SK-N-SH (cell line): ENCODE measurements at regions not wholly inside any gene's neighbourhood (a gene's known extent, or its start where the extent isn't known, plus 50 kb on each side); places are given as distances from the start of the nearest gene placed in this dataset.

Experiments used
- CTCF ChIA-PET: fragments of 300-600, 350-600 bp; formaldehyde crosslinking; extraction: SDS; loops from one replicate; lab custom pipeline; 2021; lab: Yijun Ruan, JAX
- POLR2A ChIA-PET: fragments of 350-600 bp; sonication (Branson Sonifier 250); formaldehyde crosslinking; extraction: SDS; loops from one replicate; lab custom pipeline; 2020; ENCODE audit warnings: antibody characterized with exemption, inconsistent platforms; lab: Yijun Ruan, JAX
- DNase-seq: peaks from one replicate; pipeline ENCODE4 v3.0.0; 2012
- H2AFZ ChIP-seq: fragments of 200-600 bp; sonication (generic); 2 replicates; pipeline ENCODE4 v1.8.1; 2016; ENCODE audit warnings: antibody characterized with exemption, mild to moderate bottlenecking, low read depth
- H3F3A ChIP-seq: fragments of 200-600 bp; sonication (generic); replicated peaks from 2 replicates; pipeline ENCODE3; 2016; ENCODE audit warnings: antibody characterized with exemption, mild to moderate bottlenecking; ENCODE audit not compliant: insufficient read depth
- H3K27ac ChIP-seq, 2 experiments: fragments of 200-500 bp in 1 of 2; fragments of 200-600 bp in 1 of 2; sonication (Bioruptor generic) in 1 of 2; sonication (generic), shearing (Covaris generic) in 1 of 2; 2 replicates each; pipeline versions ENCODE4 v1.5.1 to v1.6.1; 2014 to 2016; ENCODE audit warnings: low read depth in 2 of 2, inconsistent platforms in 1 of 2, low read length in 1 of 2, mild to moderate bottlenecking in 1 of 2, mixed read lengths in 1 of 2
- H3K27me3 ChIP-seq: fragments of 200-600 bp; sonication (generic), shearing (Covaris generic); 2 replicates; pipeline ENCODE4 v1.6.1; 2016; ENCODE audit warnings: mixed run types; ENCODE audit not compliant: insufficient read depth
- H3K36me3 ChIP-seq, 2 experiments: fragments of 200-500 bp in 1 of 2; fragments of 200-600 bp in 1 of 2; sonication (Bioruptor generic) in 1 of 2; sonication (generic) in 1 of 2; replicated peaks in 1 of 2; 2 replicates each; pipeline versions ENCODE3 to v1.5.1; 2014 to 2016; ENCODE audit warnings: low read length in 1 of 2, mild to moderate bottlenecking in 1 of 2; ENCODE audit not compliant: insufficient read depth in 2 of 2, control insufficient read depth in 1 of 2
- H3K4me1 ChIP-seq, 2 experiments: fragments of 200-500 bp in 1 of 2; fragments of 200-600 bp in 1 of 2; sonication (Bioruptor generic) in 1 of 2; sonication (generic), shearing (Covaris generic) in 1 of 2; 2 replicates each; pipeline versions ENCODE4 v1.5.1 to v1.6.1; 2014 to 2016; ENCODE audit warnings: low read depth in 1 of 2, low read length in 1 of 2, mixed run types in 1 of 2; ENCODE audit not compliant: insufficient read depth in 2 of 2, control insufficient read depth in 1 of 2
- H3K4me2 ChIP-seq: fragments of 200-600 bp; sonication (generic), shearing (Covaris generic); 2 replicates; pipeline ENCODE4 v1.6.1; 2017; ENCODE audit warnings: mixed run types
- H3K4me3 ChIP-seq, 2 experiments: fragments of 200-500 bp in 1 of 2; fragments of 200-600 bp in 1 of 2; sonication (Bioruptor generic) in 1 of 2; sonication (generic), shearing (Covaris generic) in 1 of 2; 2 replicates each; pipeline versions ENCODE4 v1.5.1 to v1.8.1; 2014 to 2016; ENCODE audit warnings: low read depth in 2 of 2, inconsistent platforms in 1 of 2, low read length in 1 of 2, mild to moderate bottlenecking in 1 of 2, mixed read lengths in 1 of 2, moderate library complexity in 1 of 2
- H3K79me2 ChIP-seq: fragments of 200-600 bp; sonication (generic); 2 replicates; pipeline ENCODE4 v1.8.1; 2017; ENCODE audit warnings: mild to moderate bottlenecking; ENCODE audit not compliant: insufficient read depth
- H3K9ac ChIP-seq: fragments of 200-600 bp; sonication (generic); 2 replicates; pipeline ENCODE4 v1.6.1; 2017; ENCODE audit warnings: mixed run types
- H3K9me2 ChIP-seq: fragments of 200-600 bp; sonication (generic); 2 replicates; pipeline ENCODE4 v1.6.1; 2017; ENCODE audit warnings: mixed run types
- H3K9me3 ChIP-seq: fragments of 200-600 bp; sonication (generic); 2 replicates; pipeline ENCODE4 v1.6.1; 2017; ENCODE audit warnings: mixed run types, mild to moderate bottlenecking, moderate library complexity
- H4K20me1 ChIP-seq: fragments of 200-600 bp; sonication (generic); 2 replicates; pipeline ENCODE4 v1.6.1; 2017; ENCODE audit warnings: mild to moderate bottlenecking, mixed run types; ENCODE audit not compliant: insufficient read depth
- ELF1 ChIP-seq: IDR thresholded peaks from 2 replicates; pipeline ENCODE4 v1.4.0; 2012
- EZH2phosphoT487 ChIP-seq: fragments of 200-600 bp; sonication (generic); IDR thresholded peaks from 2 replicates; pipeline ENCODE4 v1.6.1; 2017; ENCODE audit warnings: low read depth, mixed run types, mild to moderate bottlenecking, antibody characterized with exemption, moderate library complexity, borderline replicate concordance
- FOSL2 ChIP-seq: IDR thresholded peaks from 2 replicates; pipeline ENCODE4 v1.4.0; 2012; ENCODE audit warnings: low read depth, mild to moderate bottlenecking, moderate library complexity, borderline replicate concordance
- FOXM1 ChIP-seq: IDR thresholded peaks from 2 replicates; pipeline ENCODE4 v1.4.0; 2012; ENCODE audit warnings: low read depth, mild to moderate bottlenecking
- GABPA ChIP-seq: IDR thresholded peaks from 2 replicates; pipeline ENCODE4 v1.4.0; 2012; ENCODE audit warnings: low read depth, mild to moderate bottlenecking
- GATA2 ChIP-seq: sonication (generic); formaldehyde crosslinking; IDR thresholded peaks from 2 replicates; pipeline ENCODE4 v1.5.0; 2020; ENCODE audit warnings: mild to moderate bottlenecking, missing genetic modification reagents
- JUND ChIP-seq: IDR thresholded peaks from 2 replicates; pipeline ENCODE4 v1.4.0; 2012
- NFIC ChIP-seq: IDR thresholded peaks from 2 replicates; pipeline ENCODE4 v1.4.0; 2012; ENCODE audit warnings: borderline replicate concordance
- RAD21 ChIP-seq: IDR thresholded peaks from 2 replicates; pipeline ENCODE4 v1.6.1; 2012; ENCODE audit warnings: mild to moderate bottlenecking, low read length
- RCOR1 ChIP-seq: fragments of 150-350 bp; IDR thresholded peaks from 2 replicates; pipeline ENCODE4 v1.6.1; 2017; ENCODE audit warnings: antibody characterized with exemption, low read length
- RXRA ChIP-seq: IDR thresholded peaks from 2 replicates; pipeline ENCODE4 v1.4.0; 2012; ENCODE audit warnings: low read depth, mild to moderate bottlenecking, borderline replicate concordance
- SIN3A ChIP-seq: IDR thresholded peaks from 2 replicates; pipeline ENCODE4 v1.6.1; 2012; ENCODE audit warnings: low read depth, mild to moderate bottlenecking, low read length, moderate library complexity, borderline replicate concordance
- TAF1 ChIP-seq: IDR thresholded peaks from 2 replicates; pipeline ENCODE4 v1.6.1; 2012; ENCODE audit warnings: low read depth, mild to moderate bottlenecking, low read length, moderate library complexity, borderline replicate concordance
- USF1 ChIP-seq: IDR thresholded peaks from 2 replicates; pipeline ENCODE4 v1.4.0; 2012; ENCODE audit warnings: low read depth, borderline replicate concordance
- USF2 ChIP-seq: fragments of 150-350 bp; IDR thresholded peaks from 2 replicates; pipeline ENCODE4 v1.6.1; 2017; ENCODE audit warnings: antibody characterized with exemption, low read length, low read depth, borderline replicate concordance
- YY1 ChIP-seq: IDR thresholded peaks from 2 replicates; pipeline ENCODE4 v1.4.0; 2012; ENCODE audit warnings: low read depth, mild to moderate bottlenecking
- WGBS: methylation state at CpG from one replicate; pipeline ENCODE4 v1.1.6; 2017; ENCODE audit warnings: low lambda C conversion rate; 5-methylcytosine and 5-hydroxymethylcytosine counted together
- TF ChIP-seq, protein P1 (sequence below): IDR thresholded peaks from 2 replicates; pipeline ENCODE4 v1.4.0; 2012; ENCODE audit warnings: low read depth

GRCh38 chr2:239876271-239876947 lies 148.7 kb downstream of the NDUFA10 start:
- DNase-seq = no peak
- WGBS = 56% methylated on average over 15 of the region's 18 CpGs
- Histone ChIP-seq H4K20me1 (no peaks in the 10 kb centered on the region), H3F3A (no peaks in the 10 kb centered on the region), H3K9me3 (no peaks in the 10 kb centered on the region), H3K4me3 (no peak overlapping the region), H3K4me1 (peaks cover 0 to 16% of the 10 kb centered on the region in 2 experiments; a peak in 2 of 4 replicates), H3K4me2 (no peak overlapping the region), H3K27me3 (no peaks in the 10 kb centered on the region), H3K79me2 (no peaks in the 10 kb centered on the region), H3K27ac (no peak overlapping the region), H2AFZ (no peak overlapping the region), H3K9me2 (no peaks in the 10 kb centered on the region), H3K36me3 (no peaks in the 10 kb centered on the region), H3K9ac (no peak overlapping the region)
- ChIA-PET CTCF (interaction anchor here (1.3 kb wide), 1 partner anchor 271 kb away, joined by 3 read pairs; no protein-coding TSS in a partner anchor), POLR2A (no interaction called here)
- no peak for TF ChIP-seq GABPA
- TF ChIP-seq RXRA = no peak
- TF ChIP-seq FOSL2 = no peak
- TF ChIP-seq JUND = no peak
- TF ChIP-seq, protein P1, sequence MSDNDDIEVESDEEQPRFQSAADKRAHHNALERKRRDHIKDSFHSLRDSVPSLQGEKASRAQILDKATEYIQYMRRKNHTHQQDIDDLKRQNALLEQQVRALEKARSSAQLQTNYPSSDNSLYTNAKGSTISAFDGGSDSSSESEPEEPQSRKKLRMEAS = no peak
- TF ChIP-seq SIN3A = no peak
- no peak for TF ChIP-seq FOXM1
- TF ChIP-seq RCOR1 = no peak
- no peak for TF ChIP-seq RAD21
- no peak for TF ChIP-seq USF1
- no peak for TF ChIP-seq USF2
- TF ChIP-seq YY1 = no peak
- TF ChIP-seq EZH2phosphoT487 = no peak
- TF ChIP-seq GATA2 (CRISPR knock-in tag) = no peak
- TF ChIP-seq NFIC = no peak

GRCh38 chr2:239874636-239875356 lies 150.3 kb downstream of the NDUFA10 start:
- no peak for DNase-seq
- H3K4me3 ChIP-seq = no peak overlapping the region
- H3K9me3 ChIP-seq = no peaks in the 10 kb centered on the region
- H3K4me2 ChIP-seq = no peak overlapping the region
- H3K9me2 ChIP-seq = no peaks in the 10 kb centered on the region
- H3K27ac ChIP-seq = no peak overlapping the region
- no peaks in the 10 kb centered on the region for H3F3A ChIP-seq
- no peak overlapping the region for H2AFZ ChIP-seq
- ChIA-PET POLR2A (no interaction called here), CTCF (no interaction called here)
- H3K9ac ChIP-seq = no peak overlapping the region
- H3K79me2 ChIP-seq = no peaks in the 10 kb centered on the region
- no peaks in the 10 kb centered on the region for H3K36me3 ChIP-seq
- H3K4me1 ChIP-seq = peaks cover 0 to 2% of the 10 kb centered on the region in 2 experiments; a peak in 1 of 4 replicates
- no peaks in the 10 kb centered on the region for H4K20me1 ChIP-seq
- no peak for TF ChIP-seq TAF1
- TF ChIP-seq ELF1 = no peak
- WGBS = 40% methylated on average over 12 of the region's 12 CpGs
- H3K27me3 ChIP-seq = no peaks in the 10 kb centered on the region
